Endothelial cell of umbilical vein (primary cell): ENCODE measurements at regions not wholly inside any gene's neighbourhood (a gene's known extent, or its start where the extent isn't known, plus 50 kb on each side); places are given as distances from the start of the nearest gene placed in this dataset.

ENCODE experiments used
- BruUV-seq: library from RNA; stranded (reverse); fragments of 400-500 nt; replicated peaks from 2 replicates; lab custom pipeline; 2021; lab: Mats Ljungman, UMichigan
- CTCF ChIA-PET: fragments of 300-600, 350-600 bp; sonication (Branson Sonifier 250); formaldehyde crosslinking; loops from one replicate; lab custom pipeline; 2021; ENCODE audit warnings: antibody characterized with exemption, inconsistent platforms; lab: Charles Lee
- POLR2A ChIA-PET: fragments of 300-600, 350-600 bp; sonication (Branson Sonifier 250); formaldehyde crosslinking; loops from one replicate; lab custom pipeline; 2021; ENCODE audit warnings: antibody characterized with exemption, inconsistent platforms; lab: Charles Lee
- DNase-seq: peaks from one replicate; pipeline ENCODE4 v3.0.0-alpha.2; 2011; ENCODE audit warnings: low read depth, low spot score
- FAIRE-seq: peaks from 2 replicates; lab custom pipeline; 2011; peaks lifted over from hg19 to GRCh38; lab: Jason Lieb, UNC
- H2AFZ ChIP-seq: 2 replicates; pipeline ENCODE4 v1.6.0; 2012; ENCODE audit warnings: low read depth, low read length, control low read depth, inconsistent platforms
- H3K27ac ChIP-seq: 2 replicates; pipeline ENCODE4 v1.5.1; 2011; ENCODE audit warnings: low read depth, mild to moderate bottlenecking, control low read depth, low read length, moderate library complexity; ENCODE audit not compliant: insufficient read depth
- H3K27me3 ChIP-seq, 2 experiments: 2 replicates each; pipeline versions ENCODE4 v1.6.0 to v1.6.1; 2011; ENCODE audit warnings: low read length in 2 of 2, mixed read lengths in 1 of 2; ENCODE audit not compliant: control insufficient read depth in 2 of 2, insufficient read depth in 2 of 2
- H3K36me3 ChIP-seq, 2 experiments: 2 replicates in 1 of 2; 3 replicates in 1 of 2; pipeline ENCODE4 v1.5.1; 2011; ENCODE audit warnings: low read length in 2 of 2, mild to moderate bottlenecking in 1 of 2, moderate library complexity in 1 of 2; ENCODE audit not compliant: control insufficient read depth in 2 of 2, insufficient read depth in 2 of 2; ENCODE audit errors: extremely low read depth in 1 of 2
- H3K4me1 ChIP-seq: 3 replicates; pipeline ENCODE4 v1.5.1; 2011; ENCODE audit warnings: mild to moderate bottlenecking, low read length; ENCODE audit not compliant: control insufficient read depth, insufficient read depth; ENCODE audit errors: extremely low read depth
- H3K4me2 ChIP-seq: 2 replicates; pipeline ENCODE4 v1.6.1; 2011; ENCODE audit warnings: low read length, control low read depth, mixed read lengths; ENCODE audit not compliant: insufficient read depth
- H3K4me3 ChIP-seq, 3 experiments: fragments of 200-600 bp in 1 of 3; sonication (generic), shearing (Covaris generic) in 1 of 3; replicated peaks in 1 of 3; 2 replicates each; pipeline ENCODE4 v1.5.1; 2011 to 2016; ENCODE audit warnings: control low read depth in 3 of 3, low read length in 3 of 3, mild to moderate bottlenecking in 2 of 3, inconsistent platforms in 1 of 3, low read depth in 1 of 3, moderate library complexity in 1 of 3; ENCODE audit not compliant: insufficient read depth in 1 of 3
- H3K79me2 ChIP-seq: 2 replicates; pipeline ENCODE4 v1.6.0; 2012; ENCODE audit warnings: low read length, inconsistent platforms; ENCODE audit not compliant: control insufficient read depth, insufficient read depth
- H3K9ac ChIP-seq: replicated peaks from 2 replicates; pipeline ENCODE3; 2011; ENCODE audit warnings: low read length, control low read depth; ENCODE audit not compliant: insufficient read depth; ENCODE audit errors: extremely low read depth
- H3K9me1 ChIP-seq: replicated peaks from 3 replicates; pipeline ENCODE4 v1.6.0; 2011; ENCODE audit warnings: mild to moderate bottlenecking, low read length; ENCODE audit not compliant: control insufficient read depth, insufficient read depth; ENCODE audit errors: extremely low read depth
- H3K9me3 ChIP-seq: replicated peaks from 2 replicates; pipeline ENCODE4 v1.5.1; 2012; ENCODE audit warnings: low read length, inconsistent platforms; ENCODE audit not compliant: control insufficient read depth, insufficient read depth
- H4K20me1 ChIP-seq: replicated peaks from 2 replicates; pipeline ENCODE3; 2011; ENCODE audit warnings: mild to moderate bottlenecking, low read length; ENCODE audit not compliant: control insufficient read depth, insufficient read depth; ENCODE audit errors: extremely low read depth
- EZH2 ChIP-seq: IDR thresholded peaks from 2 replicates; pipeline ENCODE4 v1.6.1; 2012; ENCODE audit warnings: borderline replicate concordance, low read depth, mild to moderate bottlenecking, moderate library complexity, low read length, inconsistent platforms; ENCODE audit not compliant: severe bottlenecking
- FOS ChIP-seq: IDR thresholded peaks from 2 replicates; pipeline ENCODE4 v1.6.1; 2011; ENCODE audit warnings: mild to moderate bottlenecking, low read length, moderate library complexity, borderline replicate concordance; ENCODE audit not compliant: insufficient read depth
- GATA2 ChIP-seq: IDR thresholded peaks from 2 replicates; pipeline ENCODE4 v1.7.0; 2011; ENCODE audit warnings: low read depth, mild to moderate bottlenecking, moderate library complexity, mixed read lengths, low read length; ENCODE audit not compliant: insufficient read length, insufficient read depth
- POLR2A ChIP-seq: IDR thresholded peaks from 2 replicates; pipeline ENCODE4 v1.6.1; 2012; ENCODE audit warnings: low read depth, mild to moderate bottlenecking, control low read depth, low read length
- dilution Hi-C: fragments of 300-500 bp; cut with MboI; formaldehyde crosslinking; loops from one replicate; pipeline ENCODE4 v1.15.0; 2019; ENCODE audit warnings: low sequenced_read_pairs; ENCODE audit not compliant: extremely low pct_ligation_motif_present
- intact Hi-C: fragments of 100-400 bp; cut with micrococcal nuclease; formaldehyde crosslinking; loops from one replicate; pipeline ENCODE4 v1.10.0; 2022
- TF ChIP-seq, protein P1 (sequence below): IDR thresholded peaks from 2 replicates; pipeline ENCODE4 v1.6.1; 2011; ENCODE audit not compliant: insufficient read depth, insufficient read length

DNA sequence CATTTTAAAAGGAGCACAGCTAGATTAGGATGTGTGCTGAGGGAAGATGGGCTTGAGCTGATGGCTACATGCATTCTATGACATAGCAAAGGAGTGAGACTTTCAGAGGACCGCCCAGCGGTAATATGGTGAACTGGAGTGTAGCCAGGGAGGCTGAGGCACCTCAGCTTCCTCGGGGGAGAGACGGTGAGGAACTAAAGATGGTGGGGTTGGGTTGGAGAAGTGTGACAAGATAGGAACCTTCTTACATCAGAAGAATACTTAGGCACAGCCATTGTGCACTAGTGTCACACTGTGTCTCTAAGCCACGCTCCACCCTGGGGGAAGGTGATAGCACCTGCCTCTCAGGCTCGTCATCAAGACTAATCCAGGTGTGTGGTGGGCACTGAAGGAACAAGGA lies 118.0 kb upstream of the IRX2 start:
- TF ChIP-seq, protein P1, sequence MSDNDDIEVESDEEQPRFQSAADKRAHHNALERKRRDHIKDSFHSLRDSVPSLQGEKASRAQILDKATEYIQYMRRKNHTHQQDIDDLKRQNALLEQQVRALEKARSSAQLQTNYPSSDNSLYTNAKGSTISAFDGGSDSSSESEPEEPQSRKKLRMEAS, result no peak
- TF ChIP-seq POLR2A (no peak), GATA2 (no peak), FOS (no peak), EZH2 (no peak)
- no peak for DNase-seq
- CTCF ChIA-PET, result no interaction called here
- Histone ChIP-seq H4K20me1 (no peaks in the 10 kb centered on the region), H3K36me3 (no peaks in the 10 kb centered on the region), H3K4me1 (no peaks in the 10 kb centered on the region), H3K9me3 (peaks cover 10% of the 10 kb centered on the region), H3K79me2 (no peaks in the 10 kb centered on the region), H3K4me2 (no peak overlapping the region), H3K27ac (no peak overlapping the region), H3K4me3 (no peak overlapping the region), H3K9me1 (no peaks in the 10 kb centered on the region), H2AFZ (no peak overlapping the region), H3K27me3 (no peaks in the 10 kb centered on the region), H3K9ac (no peak overlapping the region)
- POLR2A ChIA-PET, result no interaction called here
- intact Hi-C loops (no loop called here), dilution Hi-C loops (no loop called here)
- no peak for FAIRE-seq
- BruUV-seq, result no TSS peak

DNA sequence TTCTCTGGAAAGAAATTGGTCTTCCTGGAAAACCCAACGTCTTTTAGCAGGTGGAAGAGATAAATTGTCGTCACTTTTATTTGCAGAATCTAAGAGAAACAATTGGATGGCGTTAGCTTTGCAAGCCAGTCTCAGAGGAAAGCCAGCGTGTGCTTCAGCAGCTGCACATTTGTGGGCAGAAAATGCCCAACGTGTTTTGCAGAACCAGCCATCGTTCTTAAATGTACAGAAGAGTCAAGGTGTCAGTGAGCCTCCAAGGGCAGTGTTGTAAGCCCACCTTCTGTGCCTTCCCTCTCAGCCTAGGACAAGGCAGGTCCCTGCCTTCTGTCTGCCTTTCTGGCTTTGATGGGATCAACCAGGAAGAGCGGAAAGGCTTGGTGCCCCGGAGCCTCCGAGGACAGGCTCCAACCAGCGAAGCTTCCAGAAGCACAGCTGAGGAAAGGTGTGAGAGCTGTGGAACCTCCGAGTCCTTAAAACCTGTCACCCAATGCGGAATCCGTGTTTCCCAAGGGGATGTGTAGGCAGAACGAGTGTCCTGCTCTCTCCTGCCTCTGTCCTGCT lies 116.0 kb upstream of the IRX2 start:
- intact Hi-C loops (no loop called here), dilution Hi-C loops (no loop called here)
- Histone ChIP-seq H3K9me3 (peaks cover 10% of the 10 kb centered on the region), H3K27me3 (no peaks in the 10 kb centered on the region), H4K20me1 (no peaks in the 10 kb centered on the region), H3K4me1 (no peaks in the 10 kb centered on the region), H3K79me2 (no peaks in the 10 kb centered on the region), H3K27ac (no peak overlapping the region), H3K36me3 (no peaks in the 10 kb centered on the region), H3K4me3 (no peak overlapping the region), H3K9me1 (no peaks in the 10 kb centered on the region), H2AFZ (no peak overlapping the region), H3K4me2 (no peak overlapping the region), H3K9ac (no peak overlapping the region)
- FAIRE-seq (no peak), DNase-seq (no peak)
- POLR2A ChIA-PET, result no interaction called here
- CTCF ChIA-PET, result no interaction called here
- no peak for TF ChIP-seq EZH2
- no peak for TF ChIP-seq FOS
- TF ChIP-seq, protein P1, result no peak
- BruUV-seq, result no TSS peak
